ENCODE measurements at regions not wholly inside any gene's neighbourhood (a gene's known extent, or its start where the extent isn't known, plus 50 kb on each side); places are given as distances from the start of the nearest gene placed in this dataset.

GRCh38 chr13:111468037-111468959, 147.9 kb downstream of the TEX29 start:
- no peaks in the 10 kb centered on the region for H3K27me3 ChIP-seq (ENCODE audit: insufficient read depth, low read length)
- no peak overlapping the region for H3K4me2 ChIP-seq (ENCODE audit: insufficient read depth, low read length)
- H2AFZ ChIP-seq (ENCODE audit: low read length) = no peak overlapping the region
- no peaks in the 10 kb centered on the region for H3K4me1 ChIP-seq (ENCODE audit: insufficient read depth, low read length)
- TF ChIP-seq CTCF (IDR thresholded peaks at IDR 0.05; ENCODE audit: extremely low read depth, low read depth, low read length) = no peak
- peak; percentile 54 for DNase-seq (ENCODE audit: insufficient read length, low spot score, missing footprints)
- no peaks in the 10 kb centered on the region for H3K36me3 ChIP-seq (ENCODE audit: insufficient read depth, low read length)
- H3K79me2 ChIP-seq (ENCODE audit: insufficient read depth, low read length) = no peaks in the 10 kb centered on the region
- H3K4me3 ChIP-seq (ENCODE audit: insufficient read depth, low read length) = no peak overlapping the region
- H4K20me1 ChIP-seq (ENCODE audit: insufficient read depth, low read length) = no peaks in the 10 kb centered on the region
- H3K9me3 ChIP-seq (ENCODE audit: low read depth, low read length) = no peaks in the 10 kb centered on the region
- H3K27ac ChIP-seq (ENCODE audit: low read depth, low read length) = no peak overlapping the region

- Histone ChIP-seq H3K4me3 (ENCODE audit: insufficient read depth, low read length) (no peak overlapping the region), H3K27me3 (ENCODE audit: insufficient read depth, low read length) (no peaks in the 10 kb centered on the region), H3K79me2 (ENCODE audit: insufficient read depth, low read length) (no peaks in the 10 kb centered on the region), H4K20me1 (ENCODE audit: insufficient read depth, low read length) (no peaks in the 10 kb centered on the region), H2AFZ (ENCODE audit: low read length) (no peak overlapping the region), H3K4me2 (ENCODE audit: insufficient read depth, low read length) (no peak overlapping the region), H3K36me3 (ENCODE audit: insufficient read depth, low read length) (no peaks in the 10 kb centered on the region), H3K9me3 (ENCODE audit: low read depth, low read length) (no peaks in the 10 kb centered on the region), H3K4me1 (ENCODE audit: insufficient read depth, low read length) (no peaks in the 10 kb centered on the region), H3K27ac (ENCODE audit: low read depth, low read length) (no peak overlapping the region)
- DNase-seq (ENCODE audit: insufficient read length, low spot score, missing footprints) = no peak
- TF ChIP-seq CTCF (IDR thresholded peaks at IDR 0.05; ENCODE audit: extremely low read depth, low read depth, low read length) = no peak
Measured at GRCh38 chr13:111469450-111469849, 149.0 kb downstream of the TEX29 start.

GRCh38 chr13:111469916-111470506, 149.6 kb downstream of the TEX29 start:
- Histone ChIP-seq H3K4me2 (ENCODE audit: insufficient read depth, low read length) (no peak overlapping the region), H3K36me3 (ENCODE audit: insufficient read depth, low read length) (no peaks in the 10 kb centered on the region), H2AFZ (ENCODE audit: low read length) (no peak overlapping the region), H3K27me3 (ENCODE audit: insufficient read depth, low read length) (no peaks in the 10 kb centered on the region), H4K20me1 (ENCODE audit: insufficient read depth, low read length) (no peaks in the 10 kb centered on the region), H3K79me2 (ENCODE audit: insufficient read depth, low read length) (no peaks in the 10 kb centered on the region), H3K4me3 (ENCODE audit: insufficient read depth, low read length) (no peak overlapping the region), H3K4me1 (ENCODE audit: insufficient read depth, low read length) (no peaks in the 10 kb centered on the region), H3K9me3 (ENCODE audit: low read depth, low read length) (no peaks in the 10 kb centered on the region), H3K27ac (ENCODE audit: low read depth, low read length) (no peak overlapping the region)
- DNase-seq (ENCODE audit: insufficient read length, low spot score, missing footprints) = peak; percentile 72
- no peak for TF ChIP-seq CTCF (IDR thresholded peaks at IDR 0.05; ENCODE audit: extremely low read depth, low read depth, low read length)

GRCh38 chr13:111470933-111471332, 150.5 kb downstream of the TEX29 start:
- Histone ChIP-seq H3K27me3 (ENCODE audit: insufficient read depth, low read length) (no peaks in the 10 kb centered on the region), H4K20me1 (ENCODE audit: insufficient read depth, low read length) (no peaks in the 10 kb centered on the region), H3K27ac (ENCODE audit: low read depth, low read length) (no peak overlapping the region), H3K79me2 (ENCODE audit: insufficient read depth, low read length) (no peaks in the 10 kb centered on the region), H3K9me3 (ENCODE audit: low read depth, low read length) (no peaks in the 10 kb centered on the region), H3K4me1 (ENCODE audit: insufficient read depth, low read length) (no peaks in the 10 kb centered on the region), H3K36me3 (ENCODE audit: insufficient read depth, low read length) (no peaks in the 10 kb centered on the region), H3K4me2 (ENCODE audit: insufficient read depth, low read length) (no peak overlapping the region), H2AFZ (ENCODE audit: low read length) (no peak overlapping the region), H3K4me3 (ENCODE audit: insufficient read depth, low read length) (no peak overlapping the region)
- TF ChIP-seq CTCF (IDR thresholded peaks at IDR 0.05; ENCODE audit: extremely low read depth, low read depth, low read length) = no peak
- peak; percentile 44 for DNase-seq (ENCODE audit: insufficient read length, low spot score, missing footprints)
